ENCODE measurements at regions not wholly inside any gene's neighbourhood (a gene's known extent, or its start where the extent isn't known, plus 50 kb on each side); places are given as distances from the start of the nearest gene placed in this dataset.

- intact Hi-C loops (cut with DNase I): no loop called here
- Histone ChIP-seq H3K27me3 (no peaks in the 10 kb centered on the region), H3K9ac (ENCODE audit: low read depth in 2 of 2, low read length in 2 of 2) (no peak overlapping the region), H3K4me1 (no peaks in the 10 kb centered on the region), H3K9me3 (no peaks in the 10 kb centered on the region), H3K4me3 (no peak overlapping the region), H3K27ac (no peak overlapping the region), H3K36me3 (no peaks in the 10 kb centered on the region)
- TF ChIP-seq, protein P1, sequence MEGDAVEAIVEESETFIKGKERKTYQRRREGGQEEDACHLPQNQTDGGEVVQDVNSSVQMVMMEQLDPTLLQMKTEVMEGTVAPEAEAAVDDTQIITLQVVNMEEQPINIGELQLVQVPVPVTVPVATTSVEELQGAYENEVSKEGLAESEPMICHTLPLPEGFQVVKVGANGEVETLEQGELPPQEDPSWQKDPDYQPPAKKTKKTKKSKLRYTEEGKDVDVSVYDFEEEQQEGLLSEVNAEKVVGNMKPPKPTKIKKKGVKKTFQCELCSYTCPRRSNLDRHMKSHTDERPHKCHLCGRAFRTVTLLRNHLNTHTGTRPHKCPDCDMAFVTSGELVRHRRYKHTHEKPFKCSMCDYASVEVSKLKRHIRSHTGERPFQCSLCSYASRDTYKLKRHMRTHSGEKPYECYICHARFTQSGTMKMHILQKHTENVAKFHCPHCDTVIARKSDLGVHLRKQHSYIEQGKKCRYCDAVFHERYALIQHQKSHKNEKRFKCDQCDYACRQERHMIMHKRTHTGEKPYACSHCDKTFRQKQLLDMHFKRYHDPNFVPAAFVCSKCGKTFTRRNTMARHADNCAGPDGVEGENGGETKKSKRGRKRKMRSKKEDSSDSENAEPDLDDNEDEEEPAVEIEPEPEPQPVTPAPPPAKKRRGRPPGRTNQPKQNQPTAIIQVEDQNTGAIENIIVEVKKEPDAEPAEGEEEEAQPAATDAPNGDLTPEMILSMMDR (IDR thresholded peaks at IDR 0.05): no peak
- DNase-seq: no peak
These were observed 509.7 kb downstream of the TUSC7 start for GRCh38 chr3:117219296-117219695.

DNA sequence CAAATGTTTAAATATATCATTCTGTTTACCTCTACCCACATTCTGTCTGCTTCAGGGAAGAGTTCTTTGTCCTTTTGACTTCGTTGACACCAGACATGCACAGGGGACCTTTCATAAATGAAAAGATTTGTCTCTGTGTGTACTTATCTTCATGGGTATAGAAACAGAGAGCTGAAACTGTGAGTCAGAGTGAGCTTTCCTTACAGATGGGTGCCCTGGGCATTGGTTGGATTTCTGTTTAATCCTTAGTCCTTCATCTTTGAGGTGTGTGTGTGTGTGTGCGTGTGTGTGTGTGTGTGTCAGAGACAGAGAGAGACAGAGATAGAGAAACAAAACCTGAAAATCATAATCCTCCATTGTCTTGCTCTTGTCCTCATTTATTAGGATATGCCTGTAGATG is 517.4 kb downstream of the TUSC7 start:
- intact Hi-C loops (cut with DNase I): no loop called here
- H3K27ac ChIP-seq: no peak overlapping the region
- no peaks in the 10 kb centered on the region for H3K27me3 ChIP-seq
- H3K9me3 ChIP-seq: no peaks in the 10 kb centered on the region
- DNase-seq: no peak
- H3K36me3 ChIP-seq: no peaks in the 10 kb centered on the region
- TF ChIP-seq, protein P1 (IDR thresholded peaks at IDR 0.05): no peak
- no peak overlapping the region for H3K9ac ChIP-seq (ENCODE audit: low read depth in 2 of 2, low read length in 2 of 2)
- no peaks in the 10 kb centered on the region for H3K4me1 ChIP-seq
- no peak overlapping the region for H3K4me3 ChIP-seq

DNA sequence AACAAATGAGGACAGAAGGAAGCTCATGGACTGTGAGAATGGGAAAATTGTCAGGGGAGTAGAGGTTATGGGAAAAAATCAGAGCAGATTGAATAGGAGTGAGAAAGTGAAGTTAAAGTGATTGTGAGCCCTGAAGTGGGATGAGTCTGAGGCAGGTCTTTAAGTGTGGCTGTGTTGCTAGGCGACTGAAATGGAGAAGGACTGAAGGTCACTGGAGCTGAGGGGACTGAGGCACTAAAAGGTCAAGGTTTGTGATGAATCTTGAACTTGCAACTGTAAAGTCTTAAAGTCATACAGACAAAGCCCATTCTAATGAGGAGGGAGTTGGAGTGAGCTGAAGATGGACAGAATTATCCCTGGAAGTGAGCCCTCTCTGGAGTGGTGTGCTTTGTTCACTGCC is 518.9 kb downstream of the TUSC7 start:
- no peak overlapping the region for H3K4me3 ChIP-seq
- H3K27me3 ChIP-seq: no peaks in the 10 kb centered on the region
- no peaks in the 10 kb centered on the region for H3K4me1 ChIP-seq
- H3K36me3 ChIP-seq: no peaks in the 10 kb centered on the region
- H3K9ac ChIP-seq (ENCODE audit: low read depth in 2 of 2, low read length in 2 of 2): no peak overlapping the region
- TF ChIP-seq, protein P1 (IDR thresholded peaks at IDR 0.05): no peak
- no peak overlapping the region for H3K27ac ChIP-seq
- H3K9me3 ChIP-seq: no peaks in the 10 kb centered on the region
- intact Hi-C loops (cut with DNase I): no loop called here
- no peak for DNase-seq

GRCh38 chr3:117230924-117231323 is 521.3 kb downstream of the TUSC7 start:
- Histone ChIP-seq H3K9me3 (no peaks in the 10 kb centered on the region), H3K27ac (no peak overlapping the region), H3K4me1 (no peaks in the 10 kb centered on the region), H3K27me3 (no peaks in the 10 kb centered on the region), H3K36me3 (no peaks in the 10 kb centered on the region), H3K4me3 (no peak overlapping the region), H3K9ac (ENCODE audit: low read depth in 2 of 2, low read length in 2 of 2) (no peak overlapping the region)
- TF ChIP-seq, protein P1 (IDR thresholded peaks at IDR 0.05): no peak
- no peak for DNase-seq
- intact Hi-C loops (cut with DNase I): no loop called here

DNA sequence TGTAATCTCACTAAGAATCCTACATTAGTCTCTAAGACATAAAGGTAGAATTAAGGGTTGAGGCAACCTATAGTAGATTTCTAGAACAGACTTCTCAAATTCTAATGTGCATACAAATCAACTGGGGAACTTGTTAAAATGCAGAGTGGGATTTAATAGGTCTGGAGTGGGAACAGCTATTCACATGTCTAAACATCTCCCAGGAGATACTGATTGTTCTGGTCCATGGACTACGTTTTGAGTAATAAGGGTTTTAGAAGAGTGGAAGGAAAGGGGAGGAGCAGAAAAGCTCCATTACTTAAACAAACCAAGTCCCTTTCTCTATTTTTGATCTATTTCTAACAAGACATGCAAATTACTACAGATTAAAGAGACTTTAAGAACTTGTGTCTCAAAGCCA is 524.8 kb downstream of the TUSC7 start:
- TF ChIP-seq, protein P1 (IDR thresholded peaks at IDR 0.05): no peak
- intact Hi-C loops (cut with DNase I): no loop called here
- DNase-seq: no peak
- Histone ChIP-seq H3K9me3 (no peaks in the 10 kb centered on the region), H3K36me3 (no peaks in the 10 kb centered on the region), H3K4me1 (no peaks in the 10 kb centered on the region), H3K4me3 (no peak overlapping the region), H3K27me3 (no peaks in the 10 kb centered on the region), H3K9ac (ENCODE audit: low read depth in 2 of 2, low read length in 2 of 2) (no peak overlapping the region), H3K27ac (no peak overlapping the region)

DNA sequence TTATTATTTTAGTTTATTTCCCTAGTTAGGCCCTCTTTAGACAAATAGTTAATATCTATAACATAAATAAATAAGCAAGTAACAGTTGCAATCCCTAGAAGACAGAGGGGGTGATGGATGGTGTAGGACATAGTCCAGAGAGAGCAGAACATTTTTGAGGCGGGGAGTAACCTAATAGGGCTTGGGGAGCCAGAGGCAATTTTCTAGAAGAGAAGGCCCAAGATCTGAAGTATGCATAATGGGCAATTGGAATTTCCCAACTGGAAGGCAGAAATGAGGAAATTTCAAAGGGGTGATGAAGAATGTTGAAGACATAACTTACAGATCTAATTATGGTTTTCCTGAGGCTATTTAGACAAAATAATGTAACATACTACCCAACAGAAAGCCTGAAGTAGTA is 525.7 kb downstream of the TUSC7 start:
- H3K4me3 ChIP-seq: no peak overlapping the region
- H3K27ac ChIP-seq: no peak overlapping the region
- H3K27me3 ChIP-seq: no peaks in the 10 kb centered on the region
- no peak for DNase-seq
- H3K4me1 ChIP-seq: no peaks in the 10 kb centered on the region
- TF ChIP-seq, protein P1 (IDR thresholded peaks at IDR 0.05): no peak
- H3K9ac ChIP-seq (ENCODE audit: low read depth in 2 of 2, low read length in 2 of 2): no peak overlapping the region
- intact Hi-C loops (cut with DNase I): no loop called here
- no peaks in the 10 kb centered on the region for H3K9me3 ChIP-seq
- H3K36me3 ChIP-seq: no peaks in the 10 kb centered on the region

All from colonic mucosa (tissue), 4 donors.